HK-2 (cell line): ENCODE measurements at regions not wholly inside any gene's neighbourhood (a gene's known extent, or its start where the extent isn't known, plus 50 kb on each side); places are given as distances from the start of the nearest gene placed in this dataset.

Experiments used
- DNase-seq: peaks from one replicate; pipeline ENCODE4 v3.0.0-alpha.2; 2018; ENCODE audit not compliant: unreplicated experiment

- no peak for DNase-seq
Observed at GRCh38 chr3:13173186-13173585, 100.0 kb upstream of the IQSEC1 start.

GRCh38 chr3:13172644-13173013 lies 99.4 kb upstream of the IQSEC1 start:
- no peak for DNase-seq

DNA sequence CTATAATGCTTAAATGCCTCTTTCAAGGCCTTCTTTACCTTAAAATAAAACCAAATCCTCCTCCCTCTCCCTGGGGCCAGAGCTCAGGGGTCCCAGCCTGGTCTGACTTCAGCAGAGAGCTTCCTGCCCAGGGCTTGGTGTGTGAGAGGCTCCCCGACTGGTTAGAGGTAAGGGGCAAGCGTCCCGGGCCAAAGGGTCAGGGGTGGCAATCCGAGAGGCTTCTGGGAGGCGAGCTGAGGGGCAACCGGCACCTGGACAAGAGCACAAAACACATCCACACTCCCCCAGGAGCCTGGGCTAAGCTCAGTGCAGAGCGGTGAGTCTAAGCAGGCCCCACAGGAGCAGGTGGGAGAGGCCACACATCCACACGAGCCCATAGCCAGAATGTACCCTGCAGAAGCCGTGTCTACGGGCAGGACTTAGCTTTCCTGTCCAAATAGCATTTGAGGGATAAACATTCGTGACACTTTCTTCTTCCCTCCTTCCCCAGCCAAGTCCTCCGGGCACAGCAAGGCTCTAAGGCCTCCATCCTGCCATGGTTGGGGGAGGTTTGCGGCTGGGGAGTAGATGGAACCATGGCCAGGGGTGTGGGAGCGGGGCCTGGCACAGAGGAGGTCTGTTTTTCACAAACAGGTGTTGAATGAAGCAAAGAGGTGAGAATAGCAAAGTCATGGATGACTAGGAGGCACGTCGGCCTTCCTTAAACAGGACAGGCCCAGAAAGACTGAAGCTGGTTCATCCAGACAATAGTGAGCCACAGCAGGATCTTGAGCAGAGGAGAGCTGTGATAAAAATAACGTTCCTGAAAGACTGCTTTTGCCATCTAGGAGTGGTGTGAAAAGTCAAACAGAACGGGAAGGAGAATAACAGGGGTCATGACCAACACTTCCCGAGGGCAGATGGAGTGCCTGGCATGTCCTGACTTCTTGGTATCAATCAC lies 98.7 kb upstream of the IQSEC1 start:
- no peak for DNase-seq

- DNase-seq: no peak
Observed at GRCh38 chr3:13170317-13170716, 97.1 kb upstream of the IQSEC1 start.

GRCh38 chr3:13168391-13168790 lies 95.2 kb upstream of the IQSEC1 start:
- no peak for DNase-seq

DNA sequence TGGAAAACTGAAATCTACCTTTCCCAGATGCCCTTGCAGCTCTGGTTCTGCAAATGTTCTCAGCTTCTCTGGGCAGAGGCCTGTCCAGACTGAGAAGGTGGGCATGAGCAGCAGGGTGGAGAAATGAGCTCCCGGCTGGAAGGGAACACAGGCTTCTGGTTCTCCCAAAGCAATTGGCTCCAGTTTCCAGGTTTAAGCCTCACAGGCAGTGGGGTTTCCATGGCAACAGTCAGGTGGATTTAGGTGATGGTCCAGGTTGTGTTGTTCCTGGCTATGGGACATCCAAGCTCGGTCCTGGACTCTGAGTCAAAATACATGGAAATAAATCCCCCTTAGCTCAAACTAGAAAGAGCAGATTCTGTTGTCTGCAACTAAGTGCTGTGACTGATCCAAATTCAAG lies 94.6 kb upstream of the IQSEC1 start:
- no peak for DNase-seq

DNA sequence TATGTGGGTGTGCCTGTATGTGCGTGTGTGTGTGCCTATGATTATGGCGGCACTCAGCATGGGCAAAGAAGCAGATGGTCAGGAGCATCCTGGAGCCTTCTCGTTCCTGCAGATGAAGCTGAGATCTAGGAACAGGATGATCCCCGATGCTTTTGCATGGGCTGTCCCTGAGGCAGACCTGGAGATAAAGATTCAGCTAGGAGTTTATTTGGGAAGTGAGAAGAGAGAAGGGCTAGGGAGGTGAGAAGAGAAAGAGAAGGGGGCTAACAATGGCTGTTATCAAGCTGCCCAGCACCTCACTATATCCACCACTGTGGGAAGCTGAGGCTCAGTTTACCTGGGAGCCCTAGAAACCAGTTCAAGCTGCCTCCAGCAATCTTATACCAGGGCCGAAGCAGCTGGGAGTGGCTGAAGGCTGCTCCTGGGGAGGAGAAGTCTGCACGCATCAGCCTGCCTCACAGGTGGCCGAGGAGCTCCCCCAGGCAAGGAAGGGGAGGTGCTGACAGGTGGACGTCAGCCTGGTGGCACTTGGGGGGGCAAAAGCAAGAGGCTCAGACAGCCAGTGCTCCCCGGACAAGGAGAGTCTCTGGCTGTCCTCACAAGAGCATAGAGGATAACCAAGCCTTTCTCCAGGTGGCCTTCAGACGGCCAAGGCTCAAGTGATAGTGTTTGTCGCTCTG lies 94.0 kb upstream of the IQSEC1 start:
- DNase-seq: no peak

DNA sequence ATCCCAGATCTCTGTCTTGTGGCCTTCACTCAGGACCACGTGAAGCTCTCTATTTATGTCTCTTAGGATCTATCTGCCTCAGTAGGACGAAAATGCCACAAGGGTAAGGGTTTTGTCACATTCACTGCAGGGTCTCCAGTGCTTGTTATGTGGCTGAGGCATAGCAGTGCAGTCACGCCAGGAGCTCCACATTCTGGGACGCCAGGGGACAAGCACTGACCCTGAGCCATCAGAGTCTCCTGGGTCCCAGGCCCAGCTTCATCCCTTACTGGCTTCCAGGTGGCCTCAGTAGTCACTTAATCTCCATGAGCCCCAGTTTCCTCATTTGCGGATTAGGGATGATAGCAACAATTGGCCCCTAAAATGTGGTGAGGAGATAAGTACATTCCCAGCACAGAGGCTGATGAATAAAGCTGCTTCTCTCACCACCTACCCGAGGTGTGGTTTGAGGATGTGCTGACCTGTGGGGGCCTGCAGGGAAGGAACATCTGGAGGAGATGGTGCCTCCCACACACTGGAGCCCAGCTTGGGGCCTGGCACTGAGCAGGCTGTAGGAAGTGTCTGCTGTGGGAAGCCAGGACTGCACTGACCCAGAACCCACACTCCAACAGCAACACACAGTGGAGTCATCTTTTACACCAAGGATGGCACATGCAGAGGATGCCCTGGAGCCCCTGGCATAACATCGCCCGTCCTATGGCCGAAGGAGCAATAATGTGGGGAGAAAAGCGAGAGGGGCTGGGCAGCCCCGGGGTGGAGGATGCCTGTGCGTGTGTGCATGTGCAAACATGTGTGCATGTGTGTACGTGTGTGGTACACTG lies 93.2 kb upstream of the IQSEC1 start:
- no peak for DNase-seq

- no peak for DNase-seq
Observed at GRCh38 chr3:13165576-13165975, 92.3 kb upstream of the IQSEC1 start.

- no peak for DNase-seq
Observed at GRCh38 chr3:13164893-13165492, 91.8 kb upstream of the IQSEC1 start.

GRCh38 chr3:13163848-13164382 lies 90.7 kb upstream of the IQSEC1 start:
- DNase-seq: no peak

- DNase-seq: no peak
Observed at GRCh38 chr3:13162549-13163320, 89.5 kb upstream of the IQSEC1 start.

- no peak for DNase-seq
Observed at GRCh38 chr3:13161771-13162535, 88.7 kb upstream of the IQSEC1 start.

DNA sequence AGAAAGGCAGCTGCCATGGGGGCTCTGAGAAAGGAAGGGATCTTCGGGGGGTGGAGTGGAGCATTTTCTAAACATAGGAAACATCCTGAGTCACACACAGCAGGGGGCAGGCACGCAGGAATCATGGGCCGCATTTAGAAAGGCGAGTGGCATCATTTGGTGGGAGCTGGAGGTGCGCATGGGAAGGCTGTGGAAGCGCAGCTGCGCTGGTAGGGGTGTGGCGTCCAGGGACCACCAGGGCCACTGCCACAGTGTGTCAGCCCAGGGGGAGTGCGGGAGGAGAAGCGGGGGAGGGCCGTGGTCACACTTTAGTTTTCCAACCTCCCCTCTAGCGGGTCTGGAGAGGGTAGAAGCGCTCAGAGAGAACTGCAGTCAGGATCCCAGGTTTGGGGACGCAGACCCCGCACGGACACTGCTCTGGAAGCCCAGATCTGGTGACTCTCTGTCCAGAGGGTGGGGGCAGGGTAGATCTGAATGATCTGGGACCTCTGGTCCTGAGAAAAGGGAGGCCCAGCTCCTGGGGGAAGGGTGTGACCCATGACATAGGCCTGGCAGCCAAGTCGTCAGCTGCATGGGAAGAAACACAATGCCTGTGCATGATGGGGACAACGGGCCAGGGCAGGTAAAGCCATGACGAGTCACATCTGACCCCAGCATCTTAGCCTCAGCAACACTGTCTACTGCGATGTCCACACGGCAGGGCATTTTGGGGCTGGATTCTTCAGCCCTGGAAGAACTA lies 88.0 kb upstream of the IQSEC1 start:
- DNase-seq: no peak

- no peak for DNase-seq
Observed at GRCh38 chr3:13160619-13161018, 87.4 kb upstream of the IQSEC1 start.

- no peak for DNase-seq
Observed at GRCh38 chr3:13159890-13160289, 86.7 kb upstream of the IQSEC1 start.

GRCh38 chr3:13158871-13159270 lies 85.6 kb upstream of the IQSEC1 start:
- DNase-seq: no peak

DNA sequence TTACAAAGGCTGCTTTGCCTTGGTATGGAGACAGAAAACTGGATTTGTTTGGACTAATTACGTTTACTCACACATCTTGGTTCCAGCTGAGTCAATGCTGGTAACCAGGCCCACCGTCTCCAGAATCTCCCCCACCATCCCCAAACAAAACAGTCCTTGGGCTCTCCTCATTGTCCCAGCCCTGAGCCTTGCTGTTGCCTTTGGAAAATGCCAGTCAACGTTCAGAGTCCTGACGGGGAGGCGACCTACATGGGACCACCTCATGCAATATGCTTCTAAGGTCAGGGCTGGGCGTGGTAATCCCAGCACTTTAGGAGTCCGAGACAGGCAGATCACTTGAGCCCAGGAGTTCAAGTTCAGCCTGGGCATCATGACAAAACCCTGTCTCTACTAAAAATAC lies 85.2 kb upstream of the IQSEC1 start:
- DNase-seq: no peak

- no peak for DNase-seq
Observed at GRCh38 chr3:13157986-13158385, 84.8 kb upstream of the IQSEC1 start.
